ENCODE measurements at regions not wholly inside any gene's neighbourhood (a gene's known extent, or its start where the extent isn't known, plus 50 kb on each side); places are given as distances from the start of the nearest gene placed in this dataset.
"Not testable (repeated sequence)": the region's sequence is repeated elsewhere in the genome, so short reads cannot be mapped to it uniquely, and the experiment has no call there.

- no peak for DNase-seq
These were observed 270.8 kb downstream of the SPRY2 start for GRCh38 chr13:80070024-80070703.

GRCh38 chr13:80069374-80069773 is 271.6 kb downstream of the SPRY2 start:
- DNase-seq = no peak

GRCh38 chr13:80065996-80066395 is 274.9 kb downstream of the SPRY2 start:
- DNase-seq = no peak

GRCh38 chr13:80062416-80062815 is 278.5 kb downstream of the SPRY2 start:
- DNase-seq = not testable (repeated sequence)

- no peak for DNase-seq
These were observed 281.1 kb downstream of the SPRY2 start for GRCh38 chr13:80059789-80060188.

- peak; percentile 40 for DNase-seq
These were observed 282.3 kb downstream of the SPRY2 start for GRCh38 chr13:80058626-80059025.

GRCh38 chr13:80055847-80056246 is 285.1 kb downstream of the SPRY2 start:
- no peak for DNase-seq

- DNase-seq = no peak
These were observed 286.1 kb downstream of the SPRY2 start for GRCh38 chr13:80054806-80055205.

GRCh38 chr13:80052286-80052685 is 288.6 kb downstream of the SPRY2 start:
- DNase-seq = no peak

GRCh38 chr13:80050252-80050651 is 290.7 kb downstream of the SPRY2 start:
- DNase-seq = no peak

- peak; percentile 74 for DNase-seq
These were observed 292.1 kb downstream of the SPRY2 start for GRCh38 chr13:80048802-80049201.

- DNase-seq = no peak
These were observed 292.9 kb downstream of the SPRY2 start for GRCh38 chr13:80048030-80048429.

GRCh38 chr13:80047406-80047805 is 293.5 kb downstream of the SPRY2 start:
- DNase-seq = no peak

- no peak for DNase-seq
These were observed 300.0 kb downstream of the SPRY2 start for GRCh38 chr13:80040981-80041317.

GRCh38 chr13:80040196-80040980 is 300.5 kb downstream of the SPRY2 start:
- no peak for DNase-seq

GRCh38 chr13:80039000-80039399 is 301.9 kb downstream of the SPRY2 start:
- no peak for DNase-seq

GRCh38 chr13:80038371-80038770 is 302.6 kb downstream of the SPRY2 start:
- no peak for DNase-seq

- DNase-seq = no peak
These were observed 303.4 kb downstream of the SPRY2 start for GRCh38 chr13:80037505-80037888.

- peak; percentile 11 for DNase-seq
These were observed 304.0 kb downstream of the SPRY2 start for GRCh38 chr13:80036845-80037504.

GRCh38 chr13:80035096-80035495 is 305.8 kb downstream of the SPRY2 start:
- DNase-seq = no peak

- DNase-seq = no peak
These were observed 307.0 kb downstream of the SPRY2 start for GRCh38 chr13:80033951-80034350.

- no peak for DNase-seq
These were observed 307.6 kb downstream of the SPRY2 start for GRCh38 chr13:80033286-80033685.

GRCh38 chr13:80030491-80030890 is 310.4 kb downstream of the SPRY2 start:
- DNase-seq = peak; percentile 11

GRCh38 chr13:80029170-80029569 is 311.8 kb downstream of the SPRY2 start:
- DNase-seq = no peak
